RWPE2 (cell line): ENCODE measurements at regions not wholly inside any gene's neighbourhood (a gene's known extent, or its start where the extent isn't known, plus 50 kb on each side); places are given as distances from the start of the nearest gene placed in this dataset.

Source experiments
- ATAC-seq: fragments of 200-7000 bp; cut with Tn5 transposase; 3 replicates; pipeline ENCODE4 v1.9.1; 2021; ENCODE audit warnings: low read depth
- DNase-seq: peaks from one replicate; pipeline ENCODE4 v3.0.0-alpha.2; 2020; ENCODE audit warnings: low spot score
- H3K27ac ChIP-seq: fragments of 450-650 bp; 2 replicates; pipeline ENCODE4 v1.5.1; 2017; ENCODE audit warnings: mild to moderate bottlenecking; ENCODE audit not compliant: poor library complexity, severe bottlenecking
- H3K27me3 ChIP-seq: fragments of 250-450 bp; sonication (Bioruptor Pico); 2 replicates; pipeline ENCODE4 v1.5.1; 2021; ENCODE audit warnings: mild to moderate bottlenecking, moderate library complexity; ENCODE audit not compliant: insufficient read depth, poor library complexity, severe bottlenecking
- H3K36me3 ChIP-seq: fragments of 250-450 bp; sonication (Bioruptor Pico); 2 replicates; pipeline ENCODE4 v1.5.1; 2020; ENCODE audit warnings: low read depth, mild to moderate bottlenecking, moderate library complexity
- H3K4me1 ChIP-seq: fragments of 250-450 bp; sonication (Bioruptor Pico); 2 replicates; pipeline ENCODE4 v1.5.1; 2021; ENCODE audit warnings: mild to moderate bottlenecking, moderate library complexity; ENCODE audit not compliant: insufficient read depth, poor library complexity, severe bottlenecking
- H3K4me3 ChIP-seq: fragments of 250-450 bp; sonication (Bioruptor Pico); 2 replicates; pipeline ENCODE4 v1.5.1; 2021; ENCODE audit warnings: mild to moderate bottlenecking, moderate library complexity; ENCODE audit not compliant: severe bottlenecking
- H3K9me3 ChIP-seq: fragments of 250-450 bp; sonication (Bioruptor Pico); 2 replicates; pipeline ENCODE4 v1.5.1; 2021; ENCODE audit warnings: mild to moderate bottlenecking, moderate library complexity; ENCODE audit not compliant: severe bottlenecking
- CTCF ChIP-seq: fragments of 450-650 bp; IDR thresholded peaks from one replicate; pipeline ENCODE4 v1.5.1; 2017; ENCODE audit warnings: mild to moderate bottlenecking, moderate library complexity; ENCODE audit not compliant: poor library complexity, severe bottlenecking

- no peak for TF ChIP-seq CTCF
- no peak for DNase-seq
- ATAC-seq = no peak
Observed at GRCh38 chrX:519741-520140, 110.8 kb upstream of the SHOX start.

GRCh38 chrX:522456-522855 is 108.1 kb upstream of the SHOX start:
- Histone ChIP-seq H3K36me3 (no peaks in the 10 kb centered on the region), H3K27me3 (no peaks in the 10 kb centered on the region), H3K4me1 (no peaks in the 10 kb centered on the region), H3K4me3 (no peak overlapping the region), H3K9me3 (peaks cover 15% of the 10 kb centered on the region), H3K27ac (no peak overlapping the region)
- no peak for TF ChIP-seq CTCF
- DNase-seq = no peak
- ATAC-seq = no peak

More at GRCh38 chrX:519741-520140, 110.8 kb upstream of the SHOX start:
- Histone ChIP-seq H3K4me3 (no peak overlapping the region), H3K4me1 (no peaks in the 10 kb centered on the region), H3K36me3 (no peaks in the 10 kb centered on the region), H3K27me3 (no peaks in the 10 kb centered on the region), H3K9me3 (peaks cover 6% of the 10 kb centered on the region), H3K27ac (no peak overlapping the region)

GRCh38 chrX:525134-525533 is 105.5 kb upstream of the SHOX start:
- ATAC-seq (no peak), DNase-seq (no peak)
- Histone ChIP-seq H3K27ac (no peak overlapping the region), H3K27me3 (no peaks in the 10 kb centered on the region), H3K4me1 (no peaks in the 10 kb centered on the region), H3K36me3 (no peaks in the 10 kb centered on the region), H3K4me3 (no peak overlapping the region), H3K9me3 (peaks cover 17% of the 10 kb centered on the region)
- no peak for TF ChIP-seq CTCF

GRCh38 chrX:526295-527224 is 104.0 kb upstream of the SHOX start:
- H3K27me3 ChIP-seq = no peaks in the 10 kb centered on the region
- DNase-seq (no peak), ATAC-seq (peak; percentile 17; the same call in 1 of the 3 replicates)
- no peaks in the 10 kb centered on the region for H3K4me1 ChIP-seq
- no peak for TF ChIP-seq CTCF
- no peaks in the 10 kb centered on the region for H3K36me3 ChIP-seq
- peaks cover 25% of the 10 kb centered on the region for H3K9me3 ChIP-seq
- H3K27ac ChIP-seq = no peak overlapping the region
- H3K4me3 ChIP-seq = no peak overlapping the region
